HG02588 (cell line): ENCODE measurements at regions not wholly inside any gene's neighbourhood (a gene's known extent, or its start where the extent isn't known, plus 50 kb on each side); places are given as distances from the start of the nearest gene placed in this dataset.

Source experiments
- ATAC-seq: cut with Tn5 transposase; IDR thresholded peaks from one replicate; pipeline ENCODE4 v1.9.1; 2021; ENCODE audit warnings: mild to moderate bottlenecking, moderate library complexity; ENCODE audit not compliant: unreplicated experiment

- ATAC-seq, result no peak
Measured at GRCh38 chr2:167900435-167901114, 346.8 kb downstream of the STK39 start.

GRCh38 chr2:167898340-167898739 lies 349.1 kb downstream of the STK39 start:
- ATAC-seq, result no peak

- no peak for ATAC-seq
Measured at GRCh38 chr2:167891841-167892240, 355.6 kb downstream of the STK39 start.

GRCh38 chr2:167890739-167891138 lies 356.7 kb downstream of the STK39 start:
- ATAC-seq, result no peak

GRCh38 chr2:167880415-167880814 lies 367.0 kb downstream of the STK39 start:
- ATAC-seq, result no peak

- no peak for ATAC-seq
Measured at GRCh38 chr2:167875529-167875928, 371.9 kb downstream of the STK39 start.

GRCh38 chr2:167874812-167875211 lies 372.6 kb downstream of the STK39 start:
- ATAC-seq, result no peak

GRCh38 chr2:167871286-167871685 lies 376.1 kb downstream of the STK39 start:
- no peak for ATAC-seq

GRCh38 chr2:167869200-167869599 lies 378.2 kb downstream of the STK39 start:
- no peak for ATAC-seq

GRCh38 chr2:167863377-167863776 lies 384.0 kb downstream of the STK39 start:
- peak; percentile 3 for ATAC-seq

- ATAC-seq, result peak; percentile 82
Measured at GRCh38 chr2:167862782-167863181, 384.6 kb downstream of the STK39 start.

GRCh38 chr2:167862296-167862695 lies 385.1 kb downstream of the STK39 start:
- peak; percentile 7 for ATAC-seq

GRCh38 chr2:167861574-167862193 lies 385.7 kb downstream of the STK39 start:
- ATAC-seq, result no peak

- no peak for ATAC-seq
Measured at GRCh38 chr2:167860082-167860481, 387.3 kb downstream of the STK39 start.

GRCh38 chr2:167859676-167860075 lies 387.7 kb downstream of the STK39 start:
- ATAC-seq, result no peak

- ATAC-seq, result no peak
Measured at GRCh38 chr2:167858086-167858485, 389.3 kb downstream of the STK39 start.

- no peak for ATAC-seq
Measured at GRCh38 chr2:167857416-167857815, 390.0 kb downstream of the STK39 start.

- no peak for ATAC-seq
Measured at GRCh38 chr2:167856190-167856589, 391.2 kb downstream of the STK39 start.

- ATAC-seq, result no peak
Measured at GRCh38 chr2:167855211-167855610, 392.2 kb downstream of the STK39 start.

- ATAC-seq, result no peak
Measured at GRCh38 chr2:167853717-167854116, 393.7 kb downstream of the STK39 start.

GRCh38 chr2:167851876-167852275 lies 395.5 kb downstream of the STK39 start:
- no peak for ATAC-seq

GRCh38 chr2:167851323-167851860 lies 396.0 kb downstream of the STK39 start:
- no peak for ATAC-seq
